PC-3 (cell line): ENCODE measurements at regions not wholly inside any gene's neighbourhood (a gene's known extent, or its start where the extent isn't known, plus 50 kb on each side); places are given as distances from the start of the nearest gene placed in this dataset.
"Not testable (repeated sequence)": the region's sequence is repeated elsewhere in the genome, so short reads cannot be mapped to it uniquely, and the experiment has no call there.

Source experiments
- ATAC-seq: fragments of 200-7000 bp; cut with Tn5 transposase; 2 replicates; pipeline ENCODE4 v1.9.1; 2020; ENCODE audit warnings: mild to moderate bottlenecking, moderate library complexity
- BruUV-seq: library from RNA; stranded (reverse); fragments of 400-500 nt; replicated peaks from 2 replicates; lab custom pipeline; 2021; lab: Mats Ljungman, UMichigan
- CTCF ChIA-PET: fragments of 300-600 bp; sonication (Branson Sonifier 250); formaldehyde crosslinking; loops from one replicate; lab custom pipeline; 2022; ENCODE audit warnings: antibody characterized with exemption; lab: Charles Lee
- POLR2A ChIA-PET: fragments of 300-600 bp; sonication (Branson Sonifier 250); formaldehyde crosslinking; loops from one replicate; lab custom pipeline; 2022; ENCODE audit warnings: antibody characterized with exemption; ENCODE audit not compliant: unreplicated experiment; lab: Charles Lee
- DNase-seq: peaks from one replicate; pipeline ENCODE4 v3.0.0-alpha.2; 2015
- H2AFZ ChIP-seq: fragments of 300-600 bp; sonication (generic); 2 replicates; pipeline ENCODE4 v1.6.0; 2016; ENCODE audit warnings: antibody characterized with exemption, low read length
- H3F3A ChIP-seq: fragments of 300-600 bp; sonication (generic); one replicate; pipeline ENCODE4 v1.6.0; 2017; ENCODE audit warnings: antibody characterized with exemption, low read length, control low read depth, mild to moderate bottlenecking; ENCODE audit not compliant: unreplicated experiment
- H3K27ac ChIP-seq: fragments of 300-600 bp; sonication (generic); 2 replicates; pipeline ENCODE4 v1.5.1; 2016; ENCODE audit warnings: mild to moderate bottlenecking, low read length
- H3K27me3 ChIP-seq: fragments of 300-600 bp; sonication (generic); 2 replicates; pipeline ENCODE4 v1.6.1; 2016; ENCODE audit warnings: low read length, mixed read lengths
- H3K36me3 ChIP-seq: fragments of 300-600 bp; sonication (generic); 2 replicates; pipeline ENCODE4 v1.6.1; 2016; ENCODE audit warnings: low read depth, mixed run types, low read length, mixed read lengths
- H3K4me1 ChIP-seq: fragments of 300-600 bp; sonication (generic); 2 replicates; pipeline ENCODE4 v1.5.1; 2016; ENCODE audit warnings: low read length; ENCODE audit not compliant: insufficient read depth
- H3K4me2 ChIP-seq: fragments of 300-600 bp; sonication (generic); 2 replicates; pipeline ENCODE4 v1.6.0; 2016; ENCODE audit warnings: low read length
- H3K4me3 ChIP-seq: fragments of 300-600 bp; sonication (generic); 2 replicates; pipeline ENCODE4 v1.5.1; 2016; ENCODE audit warnings: mild to moderate bottlenecking, low read length, mixed read lengths
- H3K79me2 ChIP-seq: fragments of 300-600 bp; sonication (generic); 2 replicates; pipeline ENCODE4 v1.6.1; 2017; ENCODE audit warnings: low read length, mixed read lengths
- H3K9ac ChIP-seq: fragments of 300-600 bp; sonication (generic); 2 replicates; pipeline ENCODE4 v1.6.0; 2016; ENCODE audit warnings: mild to moderate bottlenecking, low read length
- H3K9me2 ChIP-seq: fragments of 300-600 bp; sonication (generic); replicated peaks from 2 replicates; pipeline ENCODE4 v1.6.1; 2016; ENCODE audit warnings: mixed run types, low read length, mixed read lengths
- H3K9me3 ChIP-seq: fragments of 300-600 bp; sonication (generic); 2 replicates; pipeline ENCODE4 v1.6.1; 2016; ENCODE audit warnings: low read length, mixed read lengths
- H4K20me1 ChIP-seq: fragments of 300-600 bp; sonication (generic); 2 replicates; pipeline ENCODE4 v1.6.1; 2016; ENCODE audit warnings: low read length, mixed read lengths
- intact Hi-C: fragments of 100-400 bp; cut with micrococcal nuclease; formaldehyde crosslinking; loops from 2 replicates; pipeline ENCODE4 v1.9.0; 2023

DNA sequence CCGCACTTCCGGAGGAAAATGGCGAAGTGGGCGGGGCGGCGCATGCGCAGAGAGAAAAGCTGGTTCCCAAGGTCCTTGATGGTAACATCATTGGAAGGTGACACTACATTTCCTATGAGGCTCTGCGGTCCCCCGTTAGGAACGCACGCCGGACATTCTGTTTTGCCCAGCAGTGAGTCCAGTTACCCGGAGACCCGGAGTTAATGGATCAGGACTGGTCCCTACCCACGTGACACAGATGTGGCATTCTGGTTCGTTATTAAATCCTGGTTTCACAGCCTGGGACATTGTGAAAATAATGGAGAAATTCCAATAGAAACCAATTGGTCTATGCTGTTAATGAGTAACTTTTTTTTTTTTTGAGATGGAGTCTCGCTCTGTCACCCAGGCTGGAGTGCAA, 1391.6 kb upstream of the TPTE start:
- not testable (repeated sequence) for H3K4me3 ChIP-seq

DNA sequence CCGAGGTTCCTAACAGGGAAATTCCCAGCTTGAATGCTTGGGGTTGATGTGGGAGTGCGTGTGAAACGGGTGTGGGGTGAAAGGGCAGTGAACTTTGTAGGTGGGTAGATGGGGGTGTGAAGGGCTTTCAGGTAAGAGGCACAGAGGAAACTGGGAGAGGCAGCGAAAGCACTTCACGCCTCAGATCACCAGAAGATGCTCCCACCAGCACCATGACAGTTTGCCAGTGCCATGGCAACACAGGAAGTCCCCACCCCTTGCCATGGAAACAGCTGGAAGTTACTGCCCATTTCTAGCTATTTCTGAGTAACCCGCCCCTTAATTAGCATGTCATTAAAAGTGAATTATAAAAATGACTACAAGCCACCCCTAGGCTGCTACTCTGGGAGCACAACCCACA, 1390.6 kb upstream of the TPTE start:
- BruUV-seq, H3K4me3 ChIP-seq, H3K4me1 ChIP-seq, POLR2A ChIA-PET, CTCF ChIA-PET, H3K9me2 ChIP-seq, ATAC-seq, H4K20me1 ChIP-seq, H3K79me2 ChIP-seq, H3K9ac ChIP-seq, H3K4me2 ChIP-seq, H2AFZ ChIP-seq, intact Hi-C loops, H3K36me3 ChIP-seq, H3K9me3 ChIP-seq, DNase-seq, H3F3A ChIP-seq, H3K27ac ChIP-seq, H3K27me3 ChIP-seq: not testable (repeated sequence)

More for the DNA sequence above, 1391.6 kb upstream of the TPTE start:
- POLR2A ChIA-PET, H3K4me1 ChIP-seq, H3K36me3 ChIP-seq, H4K20me1 ChIP-seq, H3K9me3 ChIP-seq, H3F3A ChIP-seq, ATAC-seq, H3K9me2 ChIP-seq, H3K79me2 ChIP-seq, H2AFZ ChIP-seq, DNase-seq, H3K4me2 ChIP-seq, H3K27ac ChIP-seq, intact Hi-C loops, H3K9ac ChIP-seq, CTCF ChIA-PET, H3K27me3 ChIP-seq, BruUV-seq: not testable (repeated sequence)
